WTC11 (cell line): ENCODE measurements at regions not wholly inside any gene's neighbourhood (a gene's known extent, or its start where the extent isn't known, plus 50 kb on each side); places are given as distances from the start of the nearest gene placed in this dataset.

ENCODE experiments used
- ATAC-seq: fragments of 200-7000 bp; cut with Tn5 transposase; 2 replicates; pipeline ENCODE4 v1.10.0; 2021; ENCODE audit warnings: mild to moderate bottlenecking, moderate library complexity
- CTCF ChIA-PET: fragments of 300-600 bp; sonication (Branson Sonifier 250); formaldehyde crosslinking; loops from one replicate; lab custom pipeline; 2021; ENCODE audit warnings: antibody characterized with exemption; lab: Charles Lee
- POLR2A ChIA-PET: fragments of 350-600 bp; sonication (Branson Sonifier 250); formaldehyde crosslinking; loops from one replicate; lab custom pipeline; 2021; ENCODE audit warnings: antibody characterized with exemption; lab: Charles Lee
- DNase-seq: peaks from one replicate; pipeline ENCODE4 v3.0.0; 2021; ENCODE audit warnings: low spot score
- H3K27ac Mint-ChIP-seq: 2 replicates; pipeline ENCODE4 v1.8.0; 2021; ENCODE audit warnings: mixed read lengths
- H3K27me3 Mint-ChIP-seq: 2 replicates; pipeline ENCODE4 v1.8.0; 2021; ENCODE audit warnings: low read depth, mild to moderate bottlenecking, moderate library complexity, mixed read lengths
- H3K36me3 Mint-ChIP-seq: 2 replicates; pipeline ENCODE4 v1.8.0; 2021; ENCODE audit warnings: mixed read lengths
- H3K4me1 Mint-ChIP-seq: 2 replicates; pipeline ENCODE4 v1.8.0; 2022; ENCODE audit warnings: mixed read lengths
- H3K4me3 Mint-ChIP-seq: 2 replicates; pipeline ENCODE4 v1.8.0; 2021; ENCODE audit warnings: mild to moderate bottlenecking, moderate library complexity, mixed read lengths
- H3K9me3 Mint-ChIP-seq: 2 replicates; pipeline ENCODE4 v1.8.0; 2021; ENCODE audit warnings: mixed read lengths
- CDX4 ChIP-seq: fragments of 250-450 bp; sonication (Bioruptor Pico); IDR thresholded peaks from 2 replicates; pipeline ENCODE4 v1.9.0; 2021; ENCODE audit warnings: moderate library complexity, mild to moderate bottlenecking, inconsistent platforms, borderline replicate concordance
- CTCF ChIP-seq: fragments of 200-600 bp; IDR thresholded peaks from 2 replicates; pipeline ENCODE4 v1.8.0; 2022; ENCODE audit warnings: antibody characterized with exemption
- ESRRA ChIP-seq: sonication (generic); formaldehyde crosslinking; IDR thresholded peaks from 2 replicates; pipeline ENCODE4 v1.8.1; 2022; ENCODE audit warnings: mild to moderate bottlenecking, missing genetic modification reagents, borderline replicate concordance
- ETV6 ChIP-seq: sonication (generic); formaldehyde crosslinking; IDR thresholded peaks from 2 replicates; pipeline ENCODE4 v1.8.1; 2022; ENCODE audit warnings: mild to moderate bottlenecking, missing genetic modification reagents
- FOXP4 ChIP-seq: sonication (generic); formaldehyde crosslinking; IDR thresholded peaks from 2 replicates; pipeline ENCODE4 v1.8.0; 2022; ENCODE audit warnings: mild to moderate bottlenecking, missing genetic modification reagents
- GRHL2 ChIP-seq: fragments of 250-450 bp; sonication (Bioruptor Pico); IDR thresholded peaks from 2 replicates; pipeline ENCODE4 v1.8.0; 2022; ENCODE audit warnings: mild to moderate bottlenecking, moderate library complexity; ENCODE audit not compliant: insufficient replicate concordance, severe bottlenecking
- GTF2I ChIP-seq: fragments of 250-450 bp; sonication (Bioruptor Pico); conservative IDR thresholded peaks from 2 replicates; pipeline ENCODE4 v1.4.0; 2021; ENCODE audit warnings: mild to moderate bottlenecking
- HMGXB4 ChIP-seq: sonication (generic); formaldehyde crosslinking; IDR thresholded peaks from 2 replicates; pipeline ENCODE4 v1.8.1; 2023; ENCODE audit warnings: mild to moderate bottlenecking, moderate library complexity, missing genetic modification reagents
- MAX ChIP-seq: sonication (generic); formaldehyde crosslinking; IDR thresholded peaks from 2 replicates; pipeline ENCODE4 v1.8.0; 2022; ENCODE audit warnings: mild to moderate bottlenecking, missing genetic modification reagents
- MXD4 ChIP-seq: fragments of 250-450 bp; sonication (Bioruptor Pico); IDR thresholded peaks from 2 replicates; pipeline ENCODE4 v1.8.0; 2021; ENCODE audit warnings: mild to moderate bottlenecking, moderate library complexity, borderline replicate concordance
- NFE2L1 ChIP-seq: sonication (generic); formaldehyde crosslinking; IDR thresholded peaks from 2 replicates; pipeline ENCODE4 v1.8.1; 2023; ENCODE audit warnings: missing genetic modification reagents
- NR1H2 ChIP-seq: sonication (generic); formaldehyde crosslinking; IDR thresholded peaks from 2 replicates; pipeline ENCODE4 v1.9.0; 2021; ENCODE audit warnings: mild to moderate bottlenecking, moderate library complexity, missing genetic modification reagents
- TCF7 ChIP-seq: sonication (generic); formaldehyde crosslinking; IDR thresholded peaks from 2 replicates; pipeline ENCODE4 v1.8.0; 2022; ENCODE audit warnings: mild to moderate bottlenecking, low read depth, missing genetic modification reagents, moderate library complexity
- TP53 ChIP-seq: sonication (generic); formaldehyde crosslinking; IDR thresholded peaks from 2 replicates; pipeline ENCODE4 v1.8.1; 2023; ENCODE audit warnings: mild to moderate bottlenecking, missing genetic modification reagents
- USF2 ChIP-seq: sonication (generic); formaldehyde crosslinking; IDR thresholded peaks from 2 replicates; pipeline ENCODE4 v1.8.1; 2023; ENCODE audit warnings: mild to moderate bottlenecking, missing genetic modification reagents, moderate library complexity
- ZNF138 ChIP-seq: sonication (generic); formaldehyde crosslinking; conservative IDR thresholded peaks from 2 replicates; pipeline ENCODE4 v1.8.1; 2022; ENCODE audit warnings: mild to moderate bottlenecking, moderate library complexity, missing genetic modification reagents
- ZNF512 ChIP-seq: sonication (generic); formaldehyde crosslinking; IDR thresholded peaks from 2 replicates; pipeline ENCODE4 v1.8.1; 2022; ENCODE audit warnings: missing genetic modification reagents, borderline replicate concordance

- TF ChIP-seq CDX4 = no peak
- TF ChIP-seq TP53 (CRISPR knock-in tag) = no peak
- TF ChIP-seq TCF7 = no peak
- no peak for TF ChIP-seq NFE2L1 (CRISPR knock-in tag)
- no peak for TF ChIP-seq GRHL2 (CRISPR knock-in tag)
- TF ChIP-seq MAX = no peak
- no peak for TF ChIP-seq MXD4 (CRISPR knock-in tag)
- TF ChIP-seq ZNF512 (CRISPR knock-in tag) = no peak
- TF ChIP-seq ZNF138 (CRISPR knock-in tag) = no peak
- no peak for TF ChIP-seq HMGXB4 (CRISPR knock-in tag)
- no peak for TF ChIP-seq GTF2I (CRISPR knock-in tag)
- no peak for TF ChIP-seq FOXP4
- TF ChIP-seq NR1H2 (CRISPR knock-in tag) = no peak
- TF ChIP-seq USF2 (CRISPR knock-in tag) = no peak
- DNase-seq = no peak
- POLR2A ChIA-PET = no interaction called here
- CTCF ChIA-PET = no interaction called here
- no peaks in the 10 kb centered on the region for H3K27me3 Mint-ChIP-seq
- H3K4me3 Mint-ChIP-seq = no peak overlapping the region
- ATAC-seq = no peak
- no peaks in the 10 kb centered on the region for H3K36me3 Mint-ChIP-seq
- H3K4me1 Mint-ChIP-seq = no peaks in the 10 kb centered on the region
- no peak overlapping the region for H3K27ac Mint-ChIP-seq
- peaks cover 14% of the 10 kb centered on the region for H3K9me3 Mint-ChIP-seq
These were observed 504.1 kb upstream of the ANKRD30A start for GRCh38 chr10:36621346-36621745.

- POLR2A ChIA-PET = no interaction called here
These were observed 513.0 kb upstream of the ANKRD30A start for GRCh38 chr10:36612436-36612835.

More at GRCh38 chr10:36612436-36612835, 513.0 kb upstream of the ANKRD30A start:
- Mint-ChIP-seq H3K27me3 (no peaks in the 10 kb centered on the region), H3K4me3 (no peak overlapping the region), H3K9me3 (no peaks in the 10 kb centered on the region), H3K36me3 (no peaks in the 10 kb centered on the region), H3K27ac (peak overlapping the region; percentile 51; the same call in 1 of the 2 replicates), H3K4me1 (peaks cover 8% of the 10 kb centered on the region)
- peak; percentile 21 for DNase-seq
- ATAC-seq = peak; percentile 86
- CTCF ChIA-PET = interaction anchor here (0.8 to 2.6 kb wide), 9 partner anchors 13 to 167 kb away, joined by 3 to 16 read pairs (median 4); no protein-coding TSS in a partner anchor
- no peak for TF ChIP-seq ETV6 (CRISPR knock-in tag)
- no peak for TF ChIP-seq GRHL2 (CRISPR knock-in tag)
- no peak for TF ChIP-seq CTCF
- no peak for TF ChIP-seq ESRRA (CRISPR knock-in tag)
